RPMI8226 (cell line): ENCODE measurements at regions not wholly inside any gene's neighbourhood (a gene's known extent, or its start where the extent isn't known, plus 50 kb on each side); places are given as distances from the start of the nearest gene placed in this dataset.
"Not testable (repeated sequence)": the region's sequence is repeated elsewhere in the genome, so short reads cannot be mapped to it uniquely, and the experiment has no call there.

Experiments used
- DNase-seq: peaks from one replicate; pipeline ENCODE4 v3.0.0-alpha.2; 2015

DNA sequence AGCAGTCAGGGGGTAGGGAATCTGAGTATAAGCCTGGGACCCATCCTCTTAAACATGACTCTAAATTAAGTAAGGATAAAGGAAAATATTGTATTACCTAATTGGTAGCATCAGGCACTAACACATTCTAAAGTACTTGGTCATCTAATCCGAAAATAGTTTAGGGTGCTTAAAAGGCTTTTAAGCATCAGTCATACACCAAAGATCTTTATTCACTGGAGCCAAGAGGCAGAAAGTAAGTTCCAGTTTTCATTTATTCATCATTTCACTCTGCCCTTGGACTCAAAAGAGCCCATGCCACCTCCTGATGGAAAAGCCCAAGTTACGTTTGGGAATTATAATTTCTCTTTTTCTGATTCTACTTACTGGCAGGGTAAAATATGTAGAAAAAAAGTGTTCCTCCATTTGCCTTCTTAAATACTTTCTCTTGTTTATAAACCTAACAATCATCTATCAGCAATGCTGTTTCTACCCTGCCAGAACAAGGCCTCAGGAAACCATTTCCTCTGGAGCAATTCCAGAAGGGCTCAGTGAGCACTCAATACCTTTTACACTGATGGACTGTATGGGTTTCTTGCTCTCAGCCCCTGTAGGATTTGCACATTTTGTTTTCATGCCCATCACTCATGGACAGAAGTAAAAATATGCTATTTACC lies 120.1 kb upstream of the SLC5A12 start:
- DNase-seq, result no peak

GRCh38 chr11:26842478-26843282 lies 120.8 kb upstream of the SLC5A12 start:
- no peak for DNase-seq

- no peak for DNase-seq
Observed at GRCh38 chr11:26843539-26843938, 121.7 kb upstream of the SLC5A12 start.

- DNase-seq, result no peak
Observed at GRCh38 chr11:26844963-26845362, 123.1 kb upstream of the SLC5A12 start.

DNA sequence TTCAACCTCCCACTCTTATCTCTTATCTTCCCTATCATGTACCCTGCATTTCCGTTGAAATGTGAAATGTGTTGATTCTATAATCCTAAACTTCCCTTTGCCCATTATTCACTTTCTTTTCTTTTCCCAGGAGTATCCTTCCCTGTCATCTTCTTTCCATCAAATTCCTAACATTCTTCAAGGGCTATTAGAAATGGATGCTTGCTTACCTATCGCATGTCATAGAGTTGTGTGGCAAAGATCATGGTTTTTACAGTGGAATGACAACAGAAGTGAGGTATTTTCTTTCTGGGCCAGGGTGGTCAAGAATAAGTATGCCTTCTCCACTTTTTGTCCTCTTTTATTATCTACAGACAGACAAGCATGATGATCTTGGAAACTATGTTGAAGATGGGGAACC lies 124.4 kb upstream of the SLC5A12 start:
- no peak for DNase-seq

DNA sequence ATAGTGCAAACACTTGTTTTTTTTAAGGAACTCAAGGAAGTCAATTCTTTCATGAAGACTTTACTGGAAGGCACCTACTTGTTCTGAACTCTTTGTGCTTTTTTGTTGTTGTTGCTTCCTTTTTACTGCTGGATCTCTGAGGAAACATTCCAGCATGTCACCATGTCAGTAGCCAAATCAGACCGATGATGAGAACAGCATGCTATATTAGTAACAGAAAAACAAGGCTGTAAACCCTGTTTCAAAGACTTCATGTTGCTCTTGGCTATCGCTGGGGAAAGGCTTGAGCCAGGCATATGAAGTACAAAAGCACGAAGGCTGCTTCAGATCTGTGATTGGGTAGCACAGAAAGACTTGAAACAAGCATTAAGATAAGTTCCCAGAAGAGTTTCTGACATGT lies 125.6 kb upstream of the SLC5A12 start:
- DNase-seq, result no peak

GRCh38 chr11:26847977-26848376 lies 126.1 kb upstream of the SLC5A12 start:
- DNase-seq, result no peak

DNA sequence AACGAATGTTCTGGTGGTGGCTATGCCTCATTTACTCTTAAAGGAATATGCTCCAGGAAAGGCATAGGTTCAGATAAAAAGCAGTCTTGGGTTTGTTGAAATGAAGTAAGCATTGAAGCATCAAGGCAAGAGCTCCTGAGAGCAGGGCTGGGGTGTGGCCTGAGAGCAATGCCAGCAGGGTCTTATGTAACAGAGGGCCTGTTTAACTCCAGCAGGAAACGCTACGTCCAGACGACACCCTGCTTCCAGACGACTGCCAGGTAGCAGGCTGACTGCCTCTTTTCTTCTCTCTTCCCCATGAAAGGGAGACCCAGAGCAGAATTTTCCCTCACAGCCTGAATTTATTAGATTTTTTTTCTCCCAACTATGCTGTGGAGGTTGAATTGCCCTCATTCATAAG lies 127.2 kb upstream of the SLC5A12 start:
- no peak for DNase-seq

GRCh38 chr11:26851291-26851690 lies 129.4 kb upstream of the SLC5A12 start:
- no peak for DNase-seq

GRCh38 chr11:26851696-26852095 lies 129.8 kb upstream of the SLC5A12 start:
- no peak for DNase-seq

- DNase-seq, result no peak
Observed at GRCh38 chr11:26858098-26858497, 135.8 kb upstream of the FIBIN start.

GRCh38 chr11:26859416-26859815 lies 134.5 kb upstream of the FIBIN start:
- no peak for DNase-seq

- DNase-seq, result no peak
Observed at GRCh38 chr11:26860091-26860780, 133.7 kb upstream of the FIBIN start.

DNA sequence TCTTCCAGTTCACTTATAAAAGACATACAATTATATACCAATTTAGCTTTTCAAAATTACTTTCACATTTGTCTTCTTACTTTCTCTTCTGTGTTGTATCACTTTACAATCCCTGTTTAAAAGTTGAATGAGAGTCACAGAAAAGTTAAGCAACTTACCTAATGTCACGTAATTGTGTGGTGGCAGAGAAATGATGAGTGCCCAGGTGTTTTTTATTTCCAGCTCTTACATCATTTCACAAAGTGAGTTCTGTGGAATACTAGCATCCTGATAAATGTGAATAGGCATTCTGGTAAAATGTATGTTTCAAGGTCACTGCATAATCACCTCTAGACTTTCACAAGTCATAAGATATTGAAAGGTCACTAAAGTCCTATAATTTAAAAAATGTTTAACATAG lies 133.0 kb upstream of the FIBIN start:
- DNase-seq, result no peak

DNA sequence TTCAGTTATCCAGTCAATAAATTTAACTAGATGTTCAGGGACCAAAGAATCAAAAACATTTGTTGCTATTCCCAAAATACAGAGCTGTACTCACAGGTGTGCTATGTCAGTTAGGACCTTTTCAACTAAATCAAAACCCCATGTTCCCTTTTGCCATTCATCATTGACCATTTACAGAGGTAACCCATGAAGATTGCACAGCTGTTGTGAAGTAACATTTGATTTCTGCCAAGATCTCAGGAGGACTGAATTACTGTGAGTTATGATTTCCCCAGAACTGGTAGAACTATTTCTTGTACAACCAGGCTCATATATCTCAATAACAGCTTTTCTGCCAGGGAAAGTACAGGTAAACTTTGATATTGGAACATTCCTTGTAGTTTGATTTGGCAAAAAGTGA lies 131.1 kb upstream of the FIBIN start:
- no peak for DNase-seq

- no peak for DNase-seq
Observed at GRCh38 chr11:26865703-26866102, 128.2 kb upstream of the FIBIN start.

GRCh38 chr11:26867286-26867685 lies 126.6 kb upstream of the FIBIN start:
- DNase-seq, result no peak

DNA sequence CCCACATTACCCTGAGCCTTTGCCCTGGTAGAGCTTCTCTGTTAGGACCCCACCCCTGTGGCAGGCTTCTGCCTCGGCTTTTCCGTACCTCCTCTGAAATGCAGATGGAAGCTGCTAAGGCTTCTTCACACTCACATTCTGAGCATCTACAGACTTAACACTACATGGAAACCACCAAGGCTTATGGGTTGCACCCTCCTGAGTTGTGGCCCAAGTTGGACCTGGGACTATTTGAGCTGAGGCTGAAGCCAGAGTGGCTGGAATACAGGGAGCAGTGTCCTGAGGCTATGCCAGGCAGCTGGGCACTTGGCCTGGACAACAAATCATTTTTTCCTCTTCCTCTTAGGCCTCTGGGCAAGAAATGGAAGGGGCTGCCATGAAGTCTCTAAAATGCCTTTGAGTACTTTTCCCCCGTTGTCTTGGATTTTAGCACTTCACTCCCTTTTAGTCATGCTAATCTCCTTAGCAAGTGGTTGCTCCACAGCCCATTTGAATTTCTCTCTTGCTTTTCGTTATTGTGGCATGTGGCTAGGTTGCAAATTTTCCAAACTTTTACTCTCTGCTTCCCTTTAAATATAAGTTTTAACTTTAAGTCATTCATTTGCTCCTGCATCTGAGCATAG lies 114.8 kb upstream of the FIBIN start:
- DNase-seq, result no peak

DNA sequence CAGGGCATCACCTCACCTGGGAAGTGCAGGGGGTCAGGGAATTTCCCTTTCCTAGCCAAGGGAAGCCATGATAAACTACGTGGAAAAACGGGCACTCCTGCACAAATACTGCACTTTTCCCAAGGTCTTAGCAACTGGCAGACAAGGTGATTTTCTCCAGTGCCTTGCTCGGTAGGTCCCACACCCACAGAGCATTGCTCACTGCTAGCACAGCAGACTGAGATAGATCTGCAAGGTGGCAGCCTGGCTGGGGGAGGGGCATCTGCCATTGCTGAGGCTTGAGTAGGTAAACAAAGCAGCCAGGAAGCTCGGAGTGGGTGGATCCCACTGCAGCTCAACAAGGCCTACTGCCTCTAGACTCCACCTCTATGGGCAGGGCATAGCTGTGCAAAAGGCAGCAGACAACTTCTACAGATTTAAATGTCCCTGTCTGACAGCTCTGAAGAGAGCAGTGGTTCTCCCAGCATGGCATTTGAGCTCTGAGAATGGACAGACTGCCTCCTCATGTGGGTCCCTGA lies 111.5 kb upstream of the FIBIN start:
- not testable (repeated sequence) for DNase-seq

GRCh38 chr11:26891501-26891900 lies 102.4 kb upstream of the FIBIN start:
- DNase-seq, result no peak

DNA sequence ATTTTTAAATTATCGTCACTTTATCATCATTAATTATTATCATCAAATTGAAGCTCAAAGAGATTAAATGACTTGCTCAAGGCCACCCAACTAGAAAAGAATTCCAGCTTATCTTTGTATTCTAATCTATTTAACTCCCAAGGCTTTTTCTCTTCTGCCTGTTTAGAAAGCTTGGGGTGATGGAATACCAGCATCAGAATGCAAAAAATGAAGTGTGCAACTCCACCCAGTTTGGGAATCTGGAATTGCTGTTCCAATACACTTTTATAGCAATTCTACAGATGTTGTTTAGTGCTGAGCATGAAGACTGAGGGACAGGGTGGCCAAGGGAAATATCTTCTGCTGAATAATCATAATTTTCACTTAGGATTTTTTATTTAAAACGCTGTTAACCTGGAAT lies 97.2 kb upstream of the FIBIN start:
- no peak for DNase-seq

DNA sequence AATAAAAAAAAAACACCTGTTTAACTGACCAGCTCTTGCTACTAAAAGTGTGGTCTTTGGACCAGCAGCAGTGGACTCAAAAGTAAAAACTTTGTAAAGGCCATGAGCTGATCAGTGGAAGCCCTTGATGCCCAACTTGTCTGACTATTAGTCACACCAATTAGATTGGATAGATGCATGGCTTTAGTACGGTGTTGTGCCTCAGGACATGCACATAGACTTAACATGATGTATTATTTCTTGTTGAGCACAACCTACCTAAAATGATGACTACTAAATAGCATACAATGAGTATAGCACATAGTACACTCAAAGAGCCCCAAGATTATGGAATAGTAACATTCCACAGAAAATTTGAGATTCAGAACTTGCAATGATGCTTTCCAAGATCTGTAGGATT lies 95.1 kb upstream of the FIBIN start:
- no peak for DNase-seq

GRCh38 chr11:26901162-26901561 lies 92.8 kb upstream of the FIBIN start:
- no peak for DNase-seq
